ENCODE measurements at regions not wholly inside any gene's neighbourhood (a gene's known extent, or its start where the extent isn't known, plus 50 kb on each side); places are given as distances from the start of the nearest gene placed in this dataset.

- TF ChIP-seq POLR2A (IDR thresholded peaks at IDR 0.05) (no peak), CTCF (IDR thresholded peaks at IDR 0.05) (no peak)
Observed at GRCh38 chr2:220014961-220015360, 387.5 kb downstream of the SLC4A3 start.

GRCh38 chr2:220015576-220015975 is 388.1 kb downstream of the SLC4A3 start:
- ATAC-seq (no peak), DNase-seq (no peak)
- H3K36me3 ChIP-seq (replicated peaks in 1 of 2; ENCODE audit: insufficient read depth in 1 of 2, low read depth in 2 of 2): no peaks in the 10 kb centered on the region
- no peak overlapping the region for H3K27ac ChIP-seq
- no peaks in the 10 kb centered on the region for H3K4me1 ChIP-seq
- H3K27me3 ChIP-seq: no peaks in the 10 kb centered on the region
- no peak overlapping the region for H3K4me3 ChIP-seq
- intact Hi-C loops (cut with DNase I): no loop called here
- WGBS, 2 donors: 37 to 53% methylated on average over 1 of the region's 1 CpG
- H3K9me3 ChIP-seq: no peaks in the 10 kb centered on the region
- TF ChIP-seq CTCF (IDR thresholded peaks at IDR 0.05): no peak
- TF ChIP-seq POLR2A (IDR thresholded peaks at IDR 0.05): no peak

More at GRCh38 chr2:220014961-220015360, 387.5 kb downstream of the SLC4A3 start:
- no peaks in the 10 kb centered on the region for H3K27me3 ChIP-seq
- ATAC-seq: no peak
- H3K36me3 ChIP-seq (replicated peaks in 1 of 2; ENCODE audit: insufficient read depth in 1 of 2, low read depth in 2 of 2): no peaks in the 10 kb centered on the region
- no peak overlapping the region for H3K4me3 ChIP-seq
- H3K4me1 ChIP-seq: no peaks in the 10 kb centered on the region
- H3K9me3 ChIP-seq: no peaks in the 10 kb centered on the region
- WGBS, 2 donors: 89% methylated on average over 2 of the region's 2 CpGs
- H3K27ac ChIP-seq: no peak overlapping the region
- intact Hi-C loops (cut with DNase I): no loop called here
- DNase-seq: no peak

GRCh38 chr2:220025207-220025606 is 397.8 kb downstream of the SLC4A3 start:
- intact Hi-C loops (cut with DNase I): no loop called here
- no peak for DNase-seq
- H3K9me3 ChIP-seq: no peaks in the 10 kb centered on the region
- no peak overlapping the region for H3K4me3 ChIP-seq
- TF ChIP-seq CTCF (IDR thresholded peaks at IDR 0.05) (no peak), POLR2A (IDR thresholded peaks at IDR 0.05) (no peak)
- no peak overlapping the region for H3K27ac ChIP-seq
- 89 to 100% methylated on average over 1 of the region's 1 CpG for WGBS, 2 donors
- ATAC-seq: no peak
- H3K36me3 ChIP-seq (replicated peaks in 1 of 2; ENCODE audit: insufficient read depth in 1 of 2, low read depth in 2 of 2): no peaks in the 10 kb centered on the region
- no peaks in the 10 kb centered on the region for H3K27me3 ChIP-seq
- H3K4me1 ChIP-seq: no peaks in the 10 kb centered on the region

- no peaks in the 10 kb centered on the region for H3K36me3 ChIP-seq (replicated peaks in 1 of 2; ENCODE audit: insufficient read depth in 1 of 2, low read depth in 2 of 2)
- ATAC-seq (no peak), DNase-seq (no peak)
- H3K9me3 ChIP-seq: no peaks in the 10 kb centered on the region
- no peaks in the 10 kb centered on the region for H3K4me1 ChIP-seq
- TF ChIP-seq CTCF (IDR thresholded peaks at IDR 0.05) (no peak), POLR2A (IDR thresholded peaks at IDR 0.05) (no peak)
- intact Hi-C loops (cut with DNase I): no loop called here
- no peak overlapping the region for H3K4me3 ChIP-seq
- H3K27ac ChIP-seq: no peak overlapping the region
- no peaks in the 10 kb centered on the region for H3K27me3 ChIP-seq
- 97 to 100% methylated on average over 1 of the region's 1 CpG for WGBS, 2 donors
Observed at GRCh38 chr2:220029013-220029412, 401.6 kb downstream of the SLC4A3 start.

- no peaks in the 10 kb centered on the region for H3K27me3 ChIP-seq
- DNase-seq: no peak
- H3K4me3 ChIP-seq: no peak overlapping the region
- H3K9me3 ChIP-seq: no peaks in the 10 kb centered on the region
- ATAC-seq: no peak
- no peaks in the 10 kb centered on the region for H3K36me3 ChIP-seq (replicated peaks in 1 of 2; ENCODE audit: insufficient read depth in 1 of 2, low read depth in 2 of 2)
- H3K4me1 ChIP-seq: no peaks in the 10 kb centered on the region
- H3K27ac ChIP-seq: no peak overlapping the region
- intact Hi-C loops (cut with DNase I): no loop called here
- TF ChIP-seq CTCF (IDR thresholded peaks at IDR 0.05) (no peak), POLR2A (IDR thresholded peaks at IDR 0.05) (no peak)
- whole genome bisulfite sequencing, 2 donors: 55 to 70% methylated on average over 1 of the region's 1 CpG
Observed at GRCh38 chr2:220033546-220033945, 406.1 kb downstream of the SLC4A3 start.

All from body of pancreas (tissue), 4 donors.